Neural progenitor cell (in vitro differentiated cells): ENCODE measurements at regions not wholly inside any gene's neighbourhood (a gene's known extent, or its start where the extent isn't known, plus 50 kb on each side); places are given as distances from the start of the nearest gene placed in this dataset.

Experiments
- DNase-seq: peaks from one replicate; pipeline ENCODE4 v3.0.0-alpha.2; 2016; ENCODE audit warnings: low spot score
- H2AFZ ChIP-seq: fragments of 200-600 bp; sonication (generic); replicated peaks from 2 replicates; pipeline ENCODE4 v1.6.1; 2016; ENCODE audit warnings: antibody characterized with exemption
- H3F3A ChIP-seq: fragments of 200-600 bp; sonication (generic); 2 replicates; pipeline ENCODE4 v1.6.1; 2016; ENCODE audit warnings: antibody characterized with exemption, low read depth
- H3K27ac ChIP-seq: fragments of 200-600 bp; sonication (generic); 2 replicates; pipeline ENCODE4 v1.5.1; 2016; ENCODE audit warnings: mild to moderate bottlenecking
- H3K27me3 ChIP-seq: fragments of 200-600 bp; sonication (generic); 2 replicates; pipeline ENCODE4 v1.6.1; 2016; ENCODE audit warnings: mild to moderate bottlenecking, moderate library complexity
- H3K36me3 ChIP-seq: fragments of 200-600 bp; sonication (generic); 2 replicates; pipeline ENCODE4 v1.5.1; 2016
- H3K4me1 ChIP-seq: fragments of 200-600 bp; sonication (generic); 2 replicates; pipeline ENCODE4 v1.6.1; 2016; ENCODE audit warnings: mixed run types
- H3K4me2 ChIP-seq: fragments of 200-600 bp; sonication (generic); 2 replicates; pipeline ENCODE4 v1.6.1; 2016
- H3K4me3 ChIP-seq: fragments of 200-600 bp; sonication (generic); 2 replicates; pipeline ENCODE4 v1.5.1; 2016
- H3K79me2 ChIP-seq: fragments of 200-600 bp; sonication (generic); 2 replicates; pipeline ENCODE4 v1.6.1; 2016; ENCODE audit warnings: low read depth
- H3K9ac ChIP-seq: fragments of 200-600 bp; sonication (generic); 2 replicates; pipeline ENCODE4 v1.6.1; 2016
- H3K9me3 ChIP-seq: fragments of 200-600 bp; sonication (generic); 2 replicates; pipeline ENCODE4 v1.5.1; 2016; ENCODE audit warnings: low read depth
- H4K20me1 ChIP-seq: fragments of 200-600 bp; sonication (generic); 2 replicates; pipeline ENCODE4 v1.6.1; 2016; ENCODE audit warnings: low read depth
- H3K27ac Mint-ChIP-seq: 3 replicates; pipeline ENCODE4 v1.8.0; 2021; ENCODE audit warnings: mixed read lengths
- H3K27me3 Mint-ChIP-seq: 2 replicates; pipeline ENCODE4 v1.8.0; 2022; ENCODE audit warnings: low read depth, mild to moderate bottlenecking, inconsistent platforms, moderate library complexity, mixed read lengths; ENCODE audit not compliant: insufficient read depth
- H3K36me3 Mint-ChIP-seq: 3 replicates; pipeline ENCODE4 v1.8.0; 2021; ENCODE audit warnings: mixed read lengths
- H3K4me1 Mint-ChIP-seq: 3 replicates; pipeline ENCODE4 v1.8.0; 2021; ENCODE audit warnings: mixed read lengths
- H3K4me3 Mint-ChIP-seq: 3 replicates; pipeline ENCODE4 v1.8.0; 2021; ENCODE audit warnings: mild to moderate bottlenecking, moderate library complexity, mixed read lengths
- H3K9me3 Mint-ChIP-seq: 3 replicates; pipeline ENCODE4 v1.8.0; 2020; ENCODE audit warnings: mixed read lengths
- EZH2 ChIP-seq: fragments of 200-600 bp; sonication (generic); IDR thresholded peaks from 2 replicates; pipeline ENCODE4 v1.6.1; 2017; ENCODE audit warnings: antibody characterized with exemption, mild to moderate bottlenecking, moderate library complexity
- EZH2phosphoT487 ChIP-seq: fragments of 200-600 bp; sonication (generic); IDR thresholded peaks from 2 replicates; pipeline ENCODE4 v1.6.1; 2017; ENCODE audit warnings: antibody characterized with exemption
- TF ChIP-seq, protein P1 (sequence below): fragments of 200-600 bp; sonication (generic); IDR thresholded peaks from 2 replicates; pipeline ENCODE4 v1.5.1; 2017; ENCODE audit warnings: antibody characterized with exemption, mild to moderate bottlenecking

- no peak for TF ChIP-seq EZH2
- H4K20me1 ChIP-seq, result no peaks in the 10 kb centered on the region
- H2AFZ ChIP-seq, result no peak overlapping the region
- no peaks in the 10 kb centered on the region for H3F3A ChIP-seq
- H3K27me3 Mint-ChIP-seq, result peaks cover 3% of the 10 kb centered on the region
- H3K4me2 ChIP-seq, result no peak overlapping the region
- H3K4me3 Mint-ChIP-seq, result no peak overlapping the region
- H3K9ac ChIP-seq, result no peak overlapping the region
- no peaks in the 10 kb centered on the region for H3K79me2 ChIP-seq
- H3K36me3 ChIP-seq, result no peaks in the 10 kb centered on the region
- H3K9me3 ChIP-seq, result no peaks in the 10 kb centered on the region
- DNase-seq, result no peak
- no peak overlapping the region for H3K27ac Mint-ChIP-seq
- H3K27me3 ChIP-seq, result no peaks in the 10 kb centered on the region
- no peak overlapping the region for H3K4me3 ChIP-seq
- peaks cover 12% of the 10 kb centered on the region for H3K36me3 Mint-ChIP-seq
- H3K27ac ChIP-seq, result no peak overlapping the region
- peaks cover 5% of the 10 kb centered on the region for H3K4me1 Mint-ChIP-seq
- peaks cover 12% of the 10 kb centered on the region for H3K9me3 Mint-ChIP-seq
- no peaks in the 10 kb centered on the region for H3K4me1 ChIP-seq
Observed at GRCh38 chr3:147305533-147306250, 100.7 kb downstream of the ZIC4 start.

- no peak overlapping the region for H3K9ac ChIP-seq
- Mint-ChIP-seq H3K4me3 (no peak overlapping the region), H3K9me3 (peaks cover 12% of the 10 kb centered on the region), H3K36me3 (peaks cover 12% of the 10 kb centered on the region), H3K4me1 (peaks cover 7% of the 10 kb centered on the region), H3K27me3 (peaks cover 3% of the 10 kb centered on the region), H3K27ac (no peak overlapping the region)
- no peak overlapping the region for H3K4me2 ChIP-seq
- no peaks in the 10 kb centered on the region for H3K4me1 ChIP-seq
- no peak overlapping the region for H3K4me3 ChIP-seq
- no peak overlapping the region for H2AFZ ChIP-seq
- H3K27me3 ChIP-seq, result no peaks in the 10 kb centered on the region
- H4K20me1 ChIP-seq, result no peaks in the 10 kb centered on the region
- H3K36me3 ChIP-seq, result no peaks in the 10 kb centered on the region
- no peak for DNase-seq
- no peaks in the 10 kb centered on the region for H3K79me2 ChIP-seq
- H3F3A ChIP-seq, result no peaks in the 10 kb centered on the region
- H3K27ac ChIP-seq, result no peak overlapping the region
- no peaks in the 10 kb centered on the region for H3K9me3 ChIP-seq
- TF ChIP-seq EZH2, result no peak
- TF ChIP-seq, protein P1, sequence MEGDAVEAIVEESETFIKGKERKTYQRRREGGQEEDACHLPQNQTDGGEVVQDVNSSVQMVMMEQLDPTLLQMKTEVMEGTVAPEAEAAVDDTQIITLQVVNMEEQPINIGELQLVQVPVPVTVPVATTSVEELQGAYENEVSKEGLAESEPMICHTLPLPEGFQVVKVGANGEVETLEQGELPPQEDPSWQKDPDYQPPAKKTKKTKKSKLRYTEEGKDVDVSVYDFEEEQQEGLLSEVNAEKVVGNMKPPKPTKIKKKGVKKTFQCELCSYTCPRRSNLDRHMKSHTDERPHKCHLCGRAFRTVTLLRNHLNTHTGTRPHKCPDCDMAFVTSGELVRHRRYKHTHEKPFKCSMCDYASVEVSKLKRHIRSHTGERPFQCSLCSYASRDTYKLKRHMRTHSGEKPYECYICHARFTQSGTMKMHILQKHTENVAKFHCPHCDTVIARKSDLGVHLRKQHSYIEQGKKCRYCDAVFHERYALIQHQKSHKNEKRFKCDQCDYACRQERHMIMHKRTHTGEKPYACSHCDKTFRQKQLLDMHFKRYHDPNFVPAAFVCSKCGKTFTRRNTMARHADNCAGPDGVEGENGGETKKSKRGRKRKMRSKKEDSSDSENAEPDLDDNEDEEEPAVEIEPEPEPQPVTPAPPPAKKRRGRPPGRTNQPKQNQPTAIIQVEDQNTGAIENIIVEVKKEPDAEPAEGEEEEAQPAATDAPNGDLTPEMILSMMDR, result no peak
- no peak for TF ChIP-seq EZH2phosphoT487
Observed at GRCh38 chr3:147304756-147305155, 101.6 kb downstream of the ZIC4 start.

DNA sequence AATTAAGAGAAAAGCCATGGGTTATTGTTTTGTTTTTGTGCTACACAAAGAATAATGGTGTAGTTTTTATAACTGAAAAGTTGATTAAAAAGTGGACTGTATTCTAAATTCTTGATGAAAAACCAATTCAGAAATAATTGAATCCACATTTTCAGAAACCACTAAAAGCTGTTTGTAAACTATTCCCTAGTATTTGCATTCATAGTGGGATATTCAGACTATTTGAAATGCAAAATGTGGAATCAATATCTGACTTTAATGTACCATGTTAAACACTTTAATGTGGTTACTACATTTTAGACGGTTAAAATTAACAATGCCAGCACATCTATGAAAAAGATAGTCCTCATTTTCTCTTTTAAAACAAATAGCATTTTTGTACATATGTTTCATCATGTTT is 104.6 kb downstream of the ZIC4 start:
- Mint-ChIP-seq H3K4me3 (no peak overlapping the region), H3K27ac (no peak overlapping the region), H3K4me1 (peaks cover 29% of the 10 kb centered on the region), H3K27me3 (no peaks in the 10 kb centered on the region), H3K36me3 (peaks cover 6% of the 10 kb centered on the region), H3K9me3 (peaks cover 10% of the 10 kb centered on the region)
- no peaks in the 10 kb centered on the region for H4K20me1 ChIP-seq
- H3F3A ChIP-seq, result no peaks in the 10 kb centered on the region
- no peak overlapping the region for H3K9ac ChIP-seq
- H3K9me3 ChIP-seq, result no peaks in the 10 kb centered on the region
- no peaks in the 10 kb centered on the region for H3K79me2 ChIP-seq
- no peak for TF ChIP-seq EZH2
- TF ChIP-seq, protein P1, result no peak
- no peak for TF ChIP-seq EZH2phosphoT487
- H3K27ac ChIP-seq, result no peak overlapping the region
- DNase-seq, result no peak
- no peaks in the 10 kb centered on the region for H3K36me3 ChIP-seq
- H3K27me3 ChIP-seq, result no peaks in the 10 kb centered on the region
- no peaks in the 10 kb centered on the region for H3K4me1 ChIP-seq
- no peak overlapping the region for H2AFZ ChIP-seq
- no peak overlapping the region for H3K4me3 ChIP-seq
- no peak overlapping the region for H3K4me2 ChIP-seq

- no peaks in the 10 kb centered on the region for H3K27me3 ChIP-seq
- no peak for DNase-seq
- no peaks in the 10 kb centered on the region for H3K79me2 ChIP-seq
- no peaks in the 10 kb centered on the region for H3K27me3 Mint-ChIP-seq
- H3K9ac ChIP-seq, result no peak overlapping the region
- no peak for TF ChIP-seq EZH2
- TF ChIP-seq EZH2phosphoT487, result no peak
- TF ChIP-seq, protein P1, result no peak
- H2AFZ ChIP-seq, result peak overlapping the region; percentile 26
- H3F3A ChIP-seq, result peaks cover under 1% of the 10 kb centered on the region
- H3K4me1 Mint-ChIP-seq, result peaks cover 31% of the 10 kb centered on the region
- no peak overlapping the region for H3K4me3 ChIP-seq
- no peak overlapping the region for H3K27ac ChIP-seq
- no peak overlapping the region for H3K4me2 ChIP-seq
- no peak overlapping the region for H3K4me3 Mint-ChIP-seq
- peaks cover 8% of the 10 kb centered on the region for H3K9me3 Mint-ChIP-seq
- no peaks in the 10 kb centered on the region for H3K9me3 ChIP-seq
- no peaks in the 10 kb centered on the region for H3K4me1 ChIP-seq
- no peaks in the 10 kb centered on the region for H3K36me3 ChIP-seq
- no peaks in the 10 kb centered on the region for H4K20me1 ChIP-seq
- peaks cover 7% of the 10 kb centered on the region for H3K36me3 Mint-ChIP-seq
- H3K27ac Mint-ChIP-seq, result peak overlapping the region; percentile 29
Observed at GRCh38 chr3:147299656-147300055, 106.7 kb downstream of the ZIC4 start.
